OCI-LY1 (cell line): ENCODE measurements at regions not wholly inside any gene's neighbourhood (a gene's known extent, or its start where the extent isn't known, plus 50 kb on each side); places are given as distances from the start of the nearest gene placed in this dataset.

Experiments
- H2AFZ ChIP-seq: fragments of 200-600 bp; sonication (generic), shearing (Covaris generic); 2 replicates; pipeline ENCODE4 v1.6.0; 2014; ENCODE audit warnings: antibody characterized with exemption, mild to moderate bottlenecking, low read length
- H3F3A ChIP-seq: fragments of 200-600 bp; sonication (generic), shearing (Covaris generic); 2 replicates; pipeline ENCODE4 v1.6.0; 2014; ENCODE audit warnings: mild to moderate bottlenecking, antibody characterized with exemption, low read length, moderate library complexity; ENCODE audit not compliant: insufficient read depth
- H3K27ac ChIP-seq: fragments of 200-600 bp; sonication (generic); 2 replicates; pipeline ENCODE4 v1.5.1; 2014; ENCODE audit warnings: low read length, mixed run types, mild to moderate bottlenecking, low read depth; ENCODE audit not compliant: poor library complexity, severe bottlenecking
- H3K27me3 ChIP-seq: fragments of 200-600 bp; sonication (generic); 2 replicates; pipeline ENCODE4 v1.6.0; 2014; ENCODE audit warnings: antibody characterized with exemption, mild to moderate bottlenecking, low read length, moderate library complexity; ENCODE audit not compliant: insufficient read depth
- H3K36me3 ChIP-seq: fragments of 200-600 bp; sonication (generic); 2 replicates; pipeline ENCODE4 v1.6.1; 2014; ENCODE audit warnings: mild to moderate bottlenecking, antibody characterized with exemption, low read length, moderate library complexity, mixed read lengths; ENCODE audit not compliant: insufficient read depth
- H3K4me1 ChIP-seq: fragments of 200-600 bp; sonication (generic); 2 replicates; pipeline ENCODE4 v1.5.1; 2014; ENCODE audit warnings: mild to moderate bottlenecking, low read length, moderate library complexity; ENCODE audit not compliant: insufficient read depth, severe bottlenecking
- H3K4me2 ChIP-seq: fragments of 200-600 bp; sonication (generic), shearing (Covaris generic); 2 replicates; pipeline ENCODE4 v1.6.1; 2014; ENCODE audit warnings: low read length
- H3K4me3 ChIP-seq: fragments of 200-600 bp; sonication (generic); 2 replicates; pipeline ENCODE4 v1.5.1; 2014; ENCODE audit warnings: low read length, low read depth, mild to moderate bottlenecking, mixed read lengths; ENCODE audit not compliant: poor library complexity, severe bottlenecking
- H3K79me2 ChIP-seq: fragments of 200-600 bp; shearing (Covaris generic); 2 replicates; pipeline ENCODE4 v1.6.1; 2016; ENCODE audit warnings: mixed run types, low read length, mixed read lengths; ENCODE audit not compliant: insufficient read depth
- H3K9ac ChIP-seq: fragments of 200-600 bp; sonication (generic), shearing (Covaris generic); 2 replicates; pipeline ENCODE4 v1.6.1; 2014; ENCODE audit warnings: mild to moderate bottlenecking, low read length, mixed read lengths
- H3K9me2 ChIP-seq: fragments of 200-600 bp; sonication (generic), shearing (Covaris generic); 2 replicates; pipeline ENCODE4 v1.6.1; 2014; ENCODE audit warnings: low read depth, mild to moderate bottlenecking, low read length, mixed read lengths
- H3K9me3 ChIP-seq: fragments of 200-600 bp; shearing (Covaris generic); 2 replicates; pipeline ENCODE4 v1.6.1; 2014; ENCODE audit warnings: low read length, mixed read lengths
- H4K20me1 ChIP-seq: fragments of 200-600 bp; sonication (generic), shearing (Covaris generic); 2 replicates; pipeline ENCODE4 v1.6.0; 2016; ENCODE audit warnings: mild to moderate bottlenecking, low read length; ENCODE audit not compliant: insufficient read depth
- CTCF ChIP-seq: fragments of 200-600 bp; sonication (generic), shearing (Covaris generic); IDR thresholded peaks from 2 replicates; pipeline ENCODE4 v1.5.1; 2017; ENCODE audit warnings: mild to moderate bottlenecking, antibody characterized with exemption, low read length, moderate library complexity, mixed read lengths
- EZH2 ChIP-seq: fragments of 200-600 bp; sonication (generic), shearing (Covaris generic); IDR thresholded peaks from 2 replicates; pipeline ENCODE4 v1.8.0; 2017; ENCODE audit warnings: borderline replicate concordance, mixed run types, mild to moderate bottlenecking, antibody characterized with exemption, low read length, moderate library complexity, mixed read lengths

GRCh38 chr5:152551061-152551460 is 146.0 kb upstream of the NMUR2 start:
- no peaks in the 10 kb centered on the region for H4K20me1 ChIP-seq
- H2AFZ ChIP-seq = no peak overlapping the region
- H3K4me2 ChIP-seq = no peak overlapping the region
- H3K4me1 ChIP-seq = no peaks in the 10 kb centered on the region
- H3K9me2 ChIP-seq = no peaks in the 10 kb centered on the region
- H3F3A ChIP-seq = no peaks in the 10 kb centered on the region
- no peaks in the 10 kb centered on the region for H3K79me2 ChIP-seq
- peaks cover 7% of the 10 kb centered on the region; the same call in 1 of the 2 replicates for H3K27me3 ChIP-seq
- H3K4me3 ChIP-seq = no peak overlapping the region
- no peaks in the 10 kb centered on the region for H3K9me3 ChIP-seq
- H3K36me3 ChIP-seq = no peaks in the 10 kb centered on the region
- no peak for TF ChIP-seq EZH2
- TF ChIP-seq CTCF = no peak
- no peak overlapping the region for H3K27ac ChIP-seq
- H3K9ac ChIP-seq = no peak overlapping the region

- no peak overlapping the region for H2AFZ ChIP-seq
- no peaks in the 10 kb centered on the region for H3K9me2 ChIP-seq
- TF ChIP-seq CTCF (no peak), EZH2 (no peak)
- H3K9me3 ChIP-seq = no peaks in the 10 kb centered on the region
- H3K27me3 ChIP-seq = no peaks in the 10 kb centered on the region
- H3K9ac ChIP-seq = no peak overlapping the region
- no peak overlapping the region for H3K4me3 ChIP-seq
- no peaks in the 10 kb centered on the region for H3F3A ChIP-seq
- H3K27ac ChIP-seq = no peak overlapping the region
- no peaks in the 10 kb centered on the region for H3K4me1 ChIP-seq
- no peak overlapping the region for H3K4me2 ChIP-seq
- H3K36me3 ChIP-seq = no peaks in the 10 kb centered on the region
- no peaks in the 10 kb centered on the region for H4K20me1 ChIP-seq
- no peaks in the 10 kb centered on the region for H3K79me2 ChIP-seq
Observed at GRCh38 chr5:152556784-152557183, 151.7 kb upstream of the NMUR2 start.

- Histone ChIP-seq H3K4me1 (no peaks in the 10 kb centered on the region), H3K9ac (no peak overlapping the region), H3K79me2 (no peaks in the 10 kb centered on the region), H3K27ac (no peak overlapping the region), H3K9me3 (no peaks in the 10 kb centered on the region), H2AFZ (no peak overlapping the region), H3F3A (no peaks in the 10 kb centered on the region), H3K4me2 (no peak overlapping the region), H3K36me3 (no peaks in the 10 kb centered on the region), H3K9me2 (no peaks in the 10 kb centered on the region), H3K4me3 (no peak overlapping the region), H4K20me1 (no peaks in the 10 kb centered on the region), H3K27me3 (no peaks in the 10 kb centered on the region)
- TF ChIP-seq EZH2 (no peak), CTCF (peak; percentile 82)
Observed at GRCh38 chr5:152560512-152561137, 155.5 kb upstream of the NMUR2 start.
